ENCODE measurements at regions not wholly inside any gene's neighbourhood (a gene's known extent, or its start where the extent isn't known, plus 50 kb on each side); places are given as distances from the start of the nearest gene placed in this dataset.

DNA sequence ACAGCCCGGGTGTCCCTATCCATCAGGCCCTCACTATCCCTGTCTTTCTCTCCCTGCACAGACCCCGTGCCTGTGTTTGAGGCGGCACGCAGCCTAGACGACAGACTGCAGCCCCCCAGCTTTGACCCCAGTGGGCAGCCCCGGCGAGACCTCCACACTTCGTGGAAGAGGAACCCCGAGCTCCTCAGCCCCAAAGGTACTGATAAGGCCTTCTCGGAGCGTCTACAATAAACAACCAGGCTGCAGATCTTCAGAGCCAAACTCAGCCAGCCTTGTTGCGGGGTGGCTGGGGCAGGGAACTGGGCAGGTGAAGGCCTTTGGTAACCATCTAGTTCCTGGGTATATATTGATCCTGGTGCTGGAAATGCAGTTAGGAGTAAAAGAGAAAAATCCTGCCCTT lies 77.5 kb downstream of the PHETA1 start:
- TF ChIP-seq, protein P1, sequence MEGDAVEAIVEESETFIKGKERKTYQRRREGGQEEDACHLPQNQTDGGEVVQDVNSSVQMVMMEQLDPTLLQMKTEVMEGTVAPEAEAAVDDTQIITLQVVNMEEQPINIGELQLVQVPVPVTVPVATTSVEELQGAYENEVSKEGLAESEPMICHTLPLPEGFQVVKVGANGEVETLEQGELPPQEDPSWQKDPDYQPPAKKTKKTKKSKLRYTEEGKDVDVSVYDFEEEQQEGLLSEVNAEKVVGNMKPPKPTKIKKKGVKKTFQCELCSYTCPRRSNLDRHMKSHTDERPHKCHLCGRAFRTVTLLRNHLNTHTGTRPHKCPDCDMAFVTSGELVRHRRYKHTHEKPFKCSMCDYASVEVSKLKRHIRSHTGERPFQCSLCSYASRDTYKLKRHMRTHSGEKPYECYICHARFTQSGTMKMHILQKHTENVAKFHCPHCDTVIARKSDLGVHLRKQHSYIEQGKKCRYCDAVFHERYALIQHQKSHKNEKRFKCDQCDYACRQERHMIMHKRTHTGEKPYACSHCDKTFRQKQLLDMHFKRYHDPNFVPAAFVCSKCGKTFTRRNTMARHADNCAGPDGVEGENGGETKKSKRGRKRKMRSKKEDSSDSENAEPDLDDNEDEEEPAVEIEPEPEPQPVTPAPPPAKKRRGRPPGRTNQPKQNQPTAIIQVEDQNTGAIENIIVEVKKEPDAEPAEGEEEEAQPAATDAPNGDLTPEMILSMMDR (IDR thresholded peaks at IDR 0.05; ENCODE audit: low read depth, low read length, poor library complexity, severe bottlenecking): no peak
- TF ChIP-seq EZH2phosphoT487 (IDR thresholded peaks at IDR 0.05; ENCODE audit: borderline replicate concordance, low read length): no peak
